Astrocyte (in vitro differentiated cells and primary cell): ENCODE measurements at regions not wholly inside any gene's neighbourhood (a gene's known extent, or its start where the extent isn't known, plus 50 kb on each side); places are given as distances from the start of the nearest gene placed in this dataset.
A peak's percentile ranks its signal among the peaks of the same experiment; 100 is the strongest.

Experiments used
- DNase-seq: peaks from one replicate; pipeline ENCODE4 v3.0.0-alpha.2; 2010; ENCODE audit warnings: low read depth
- FAIRE-seq: peaks from 2 replicates; lab custom pipeline; 2011; peaks lifted over from hg19 to GRCh38; lab: Jason Lieb, UNC
- H2AFZ ChIP-seq: 2 replicates; pipeline ENCODE4 v1.6.0; 2012; ENCODE audit warnings: low read depth, low read length, inconsistent platforms
- H3K27ac ChIP-seq: 2 replicates; pipeline ENCODE4 v1.5.1; 2011; ENCODE audit warnings: low read depth, low read length, inconsistent platforms
- H3K27me3 ChIP-seq: 2 replicates; pipeline ENCODE4 v1.6.0; 2011; ENCODE audit warnings: low read length, inconsistent platforms; ENCODE audit not compliant: insufficient read depth
- H3K36me3 ChIP-seq: 2 replicates; pipeline ENCODE4 v1.5.1; 2011; ENCODE audit warnings: low read length, inconsistent platforms; ENCODE audit not compliant: insufficient read depth
- H3K4me1 ChIP-seq: 2 replicates; pipeline ENCODE4 v1.5.1; 2011; ENCODE audit warnings: low read length, inconsistent platforms; ENCODE audit not compliant: insufficient read depth
- H3K4me2 ChIP-seq: 2 replicates; pipeline ENCODE4 v1.6.0; 2012; ENCODE audit warnings: low read length, inconsistent platforms
- H3K4me3 ChIP-seq: 2 replicates; pipeline ENCODE4 v1.5.1; 2011; ENCODE audit warnings: low read depth, mild to moderate bottlenecking, low read length, inconsistent platforms; ENCODE audit not compliant: insufficient read depth
- H3K79me2 ChIP-seq: 2 replicates; pipeline ENCODE4 v1.6.0; 2012; ENCODE audit warnings: mild to moderate bottlenecking, low read length, inconsistent platforms; ENCODE audit not compliant: insufficient read depth
- H3K9ac ChIP-seq: 2 replicates; pipeline ENCODE4 v1.6.0; 2012; ENCODE audit warnings: mild to moderate bottlenecking, low read length, inconsistent platforms
- H3K9me3 ChIP-seq: 2 replicates; pipeline ENCODE4 v1.5.1; 2012; ENCODE audit warnings: low read depth, mild to moderate bottlenecking, low read length, inconsistent platforms; ENCODE audit not compliant: insufficient read depth
- H4K20me1 ChIP-seq: 2 replicates; pipeline ENCODE4 v1.6.0; 2012; ENCODE audit warnings: low read length, inconsistent platforms; ENCODE audit not compliant: insufficient read depth
- H3K27ac Mint-ChIP-seq: one replicate; pipeline ENCODE4 v1.8.0; 2021; ENCODE audit warnings: mild to moderate bottlenecking, mixed read lengths; ENCODE audit not compliant: unreplicated experiment
- H3K27me3 Mint-ChIP-seq: one replicate; pipeline ENCODE4 v1.8.0; 2021; ENCODE audit warnings: low read depth, mixed read lengths; ENCODE audit not compliant: unreplicated experiment
- H3K36me3 Mint-ChIP-seq: one replicate; pipeline ENCODE4 v1.8.0; 2021; ENCODE audit warnings: low read depth, mixed read lengths; ENCODE audit not compliant: unreplicated experiment
- H3K4me1 Mint-ChIP-seq: one replicate; pipeline ENCODE4 v1.8.0; 2021; ENCODE audit warnings: low read depth, mixed read lengths; ENCODE audit not compliant: unreplicated experiment
- H3K4me3 Mint-ChIP-seq: one replicate; pipeline ENCODE4 v1.8.0; 2021; ENCODE audit warnings: mild to moderate bottlenecking, moderate library complexity, mixed read lengths; ENCODE audit not compliant: unreplicated experiment
- H3K9me3 Mint-ChIP-seq: one replicate; pipeline ENCODE4 v1.8.0; 2021; ENCODE audit warnings: mild to moderate bottlenecking, mixed read lengths; ENCODE audit not compliant: unreplicated experiment
- CTCF ChIP-seq: IDR thresholded peaks from 2 replicates; pipeline ENCODE4 v1.5.1; 2011; ENCODE audit warnings: low read depth, mild to moderate bottlenecking, inconsistent platforms, low read length, moderate library complexity; ENCODE audit not compliant: insufficient read depth
- EZH2 ChIP-seq: IDR thresholded peaks from 2 replicates; pipeline ENCODE4 v1.6.1; 2012; ENCODE audit warnings: mild to moderate bottlenecking, low read length, inconsistent platforms; ENCODE audit not compliant: insufficient read depth

GRCh38 chr9:89850631-89851325 is 246.0 kb downstream of the GADD45G start:
- H3K4me1 ChIP-seq = no peaks in the 10 kb centered on the region
- no peaks in the 10 kb centered on the region for H3K9me3 ChIP-seq
- no peak for TF ChIP-seq CTCF
- no peak for TF ChIP-seq EZH2
- H3K79me2 ChIP-seq = no peaks in the 10 kb centered on the region
- H3K36me3 ChIP-seq = no peaks in the 10 kb centered on the region
- Mint-ChIP-seq H3K4me3 (peak overlapping the region; percentile 14), H3K9me3 (peaks cover 5% of the 10 kb centered on the region), H3K4me1 (peaks cover 10% of the 10 kb centered on the region), H3K36me3 (no peaks in the 10 kb centered on the region), H3K27me3 (peaks cover 48% of the 10 kb centered on the region), H3K27ac (no peak overlapping the region)
- no peaks in the 10 kb centered on the region for H3K27me3 ChIP-seq
- H3K27ac ChIP-seq = no peak overlapping the region
- H3K4me3 ChIP-seq = no peak overlapping the region
- DNase-seq (peak; percentile 32), FAIRE-seq (no peak)
- H4K20me1 ChIP-seq = no peaks in the 10 kb centered on the region
- H3K9ac ChIP-seq = no peak overlapping the region
- no peak overlapping the region for H2AFZ ChIP-seq
- peak overlapping the region; percentile 32 for H3K4me2 ChIP-seq

- Mint-ChIP-seq H3K4me1 (peaks cover 10% of the 10 kb centered on the region), H3K4me3 (no peak overlapping the region), H3K27me3 (peaks cover 33% of the 10 kb centered on the region), H3K9me3 (peaks cover 5% of the 10 kb centered on the region), H3K27ac (no peak overlapping the region), H3K36me3 (no peaks in the 10 kb centered on the region)
- Histone ChIP-seq H3K27ac (no peak overlapping the region), H4K20me1 (no peaks in the 10 kb centered on the region), H2AFZ (no peak overlapping the region), H3K36me3 (no peaks in the 10 kb centered on the region), H3K9me3 (no peaks in the 10 kb centered on the region), H3K4me1 (no peaks in the 10 kb centered on the region), H3K9ac (no peak overlapping the region), H3K4me3 (no peak overlapping the region), H3K79me2 (no peaks in the 10 kb centered on the region), H3K4me2 (no peak overlapping the region), H3K27me3 (no peaks in the 10 kb centered on the region)
- TF ChIP-seq CTCF = no peak
- TF ChIP-seq EZH2 = no peak
- FAIRE-seq (no peak), DNase-seq (no peak)
Measured at GRCh38 chr9:89853161-89853560, 248.3 kb downstream of the GADD45G start.

DNA sequence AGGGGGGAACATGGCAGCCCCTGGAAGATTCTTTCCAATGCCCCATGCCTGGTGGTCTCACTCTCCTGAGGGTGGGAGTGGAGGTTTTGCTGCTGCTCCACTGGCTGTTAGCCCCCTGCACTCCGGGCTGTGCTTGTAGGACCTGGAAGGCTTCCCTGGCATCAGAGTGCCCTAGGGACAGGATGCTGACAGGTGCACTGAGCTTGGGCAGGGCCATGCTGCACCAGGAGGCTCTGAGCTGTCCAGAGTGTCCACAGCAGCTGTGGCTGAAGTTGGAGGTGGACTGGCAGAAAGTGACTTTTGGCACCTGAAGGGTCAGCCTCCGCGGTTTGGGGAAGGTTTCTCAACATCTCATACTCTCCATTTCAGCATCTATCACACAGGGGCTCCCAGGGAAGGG is 249.1 kb downstream of the GADD45G start:
- Histone ChIP-seq H3K27me3 (no peaks in the 10 kb centered on the region), H3K79me2 (no peaks in the 10 kb centered on the region), H2AFZ (no peak overlapping the region), H4K20me1 (no peaks in the 10 kb centered on the region), H3K36me3 (no peaks in the 10 kb centered on the region), H3K4me2 (no peak overlapping the region), H3K4me3 (no peak overlapping the region), H3K9ac (no peak overlapping the region), H3K4me1 (no peaks in the 10 kb centered on the region), H3K9me3 (no peaks in the 10 kb centered on the region), H3K27ac (no peak overlapping the region)
- no peak overlapping the region for H3K27ac Mint-ChIP-seq
- no peak for DNase-seq
- H3K9me3 Mint-ChIP-seq = peaks cover 8% of the 10 kb centered on the region
- peaks cover 10% of the 10 kb centered on the region for H3K4me1 Mint-ChIP-seq
- TF ChIP-seq EZH2 (no peak), CTCF (no peak)
- H3K27me3 Mint-ChIP-seq = peaks cover 33% of the 10 kb centered on the region
- no peaks in the 10 kb centered on the region for H3K36me3 Mint-ChIP-seq
- no peak overlapping the region for H3K4me3 Mint-ChIP-seq
- no peak for FAIRE-seq
